Peyer's patch (tissue), 4 donors: ENCODE measurements at regions not wholly inside any gene's neighbourhood (a gene's known extent, or its start where the extent isn't known, plus 50 kb on each side); places are given as distances from the start of the nearest gene placed in this dataset.

Experiments used
- CTCF ChIP-seq, 6 experiments: fragments of 450-650 bp in 4 of 6; fragments of 200-600 bp in 2 of 6; sonication (generic) in 1 of 6; IDR thresholded peaks; one replicate each; pipeline ENCODE4 v1.5.1; 2017 to 2019; ENCODE audit warnings: antibody characterized with exemption in 6 of 6, mild to moderate bottlenecking in 3 of 6, moderate library complexity in 1 of 6
- POLR2A ChIP-seq, 2 donors: fragments of 450-650 bp; IDR thresholded peaks; one replicate each; pipeline ENCODE4 v1.5.1; 2017; ENCODE audit warnings: antibody characterized with exemption in 2 of 2, mild to moderate bottlenecking in 2 of 2, moderate library complexity in 2 of 2

GRCh38 chr18:55856679-55857078 lies 268.7 kb upstream of the TCF4 start:
- TF ChIP-seq POLR2A (IDR thresholded peaks at IDR 0.05) (no peak), CTCF (IDR thresholded peaks at IDR 0.05) (no peak)
